Breast epithelium (tissue), 3 donors: ENCODE measurements at regions not wholly inside any gene's neighbourhood (a gene's known extent, or its start where the extent isn't known, plus 50 kb on each side); places are given as distances from the start of the nearest gene placed in this dataset.

ENCODE experiments used
- POLR2A ChIP-seq: fragments of 450-650 bp; IDR thresholded peaks from one replicate; pipeline ENCODE4 v1.6.1; 2016; ENCODE audit warnings: antibody characterized with exemption, mild to moderate bottlenecking, moderate library complexity
- POLR2AphosphoS5 ChIP-seq, 3 donors: sonication (generic); formaldehyde crosslinking; IDR thresholded peaks; one replicate each; pipeline ENCODE4 v1.6.1; 2017; ENCODE audit warnings: antibody characterized with exemption in 3 of 3
- TF ChIP-seq, protein P1 (sequence below), 3 donors: fragments of 450-650 bp; IDR thresholded peaks; one replicate each; pipeline ENCODE4 v1.5.1; 2016 to 2017; ENCODE audit warnings: antibody characterized with exemption in 3 of 3, mild to moderate bottlenecking in 3 of 3, moderate library complexity in 3 of 3

DNA sequence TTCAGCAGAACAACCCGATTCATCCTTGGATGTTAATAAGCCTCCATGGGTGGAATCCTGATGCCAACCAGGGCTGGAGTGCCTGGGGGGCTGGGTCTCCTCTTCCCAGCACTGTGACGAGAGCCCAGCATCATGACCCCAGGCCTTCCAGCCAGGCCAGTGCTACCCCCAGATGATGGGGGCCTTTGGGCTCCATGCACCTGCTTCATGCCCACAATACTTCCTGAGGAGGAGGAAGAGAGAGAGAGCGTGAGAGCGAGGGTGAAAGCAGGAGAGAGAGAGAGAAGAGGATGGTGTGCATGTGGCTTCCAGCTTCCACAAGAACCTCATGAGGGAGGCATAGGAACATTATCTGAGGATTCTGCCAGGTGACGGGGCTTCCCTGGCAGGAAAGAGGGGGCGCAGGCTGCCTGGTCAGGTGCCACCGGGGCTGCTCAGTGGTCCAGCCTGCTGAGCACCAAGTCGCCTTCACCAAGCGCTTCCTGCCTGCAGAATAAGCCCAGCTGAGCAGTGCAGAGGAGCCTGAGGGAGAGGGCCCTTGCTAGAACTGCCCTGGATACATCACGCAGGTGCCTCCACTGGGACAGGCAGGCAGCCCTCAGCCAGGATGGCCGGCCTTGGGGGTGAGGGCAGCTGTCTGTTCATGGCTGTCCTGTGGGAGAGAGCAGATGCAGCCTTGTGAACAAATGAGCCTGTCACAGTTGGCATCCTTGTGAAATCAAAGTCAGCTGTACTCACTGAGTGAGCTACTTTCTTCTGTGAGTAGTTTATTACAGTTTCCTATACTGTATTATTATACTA lies 243.3 kb upstream of the B3GAT1 start:
- TF ChIP-seq, protein P1, sequence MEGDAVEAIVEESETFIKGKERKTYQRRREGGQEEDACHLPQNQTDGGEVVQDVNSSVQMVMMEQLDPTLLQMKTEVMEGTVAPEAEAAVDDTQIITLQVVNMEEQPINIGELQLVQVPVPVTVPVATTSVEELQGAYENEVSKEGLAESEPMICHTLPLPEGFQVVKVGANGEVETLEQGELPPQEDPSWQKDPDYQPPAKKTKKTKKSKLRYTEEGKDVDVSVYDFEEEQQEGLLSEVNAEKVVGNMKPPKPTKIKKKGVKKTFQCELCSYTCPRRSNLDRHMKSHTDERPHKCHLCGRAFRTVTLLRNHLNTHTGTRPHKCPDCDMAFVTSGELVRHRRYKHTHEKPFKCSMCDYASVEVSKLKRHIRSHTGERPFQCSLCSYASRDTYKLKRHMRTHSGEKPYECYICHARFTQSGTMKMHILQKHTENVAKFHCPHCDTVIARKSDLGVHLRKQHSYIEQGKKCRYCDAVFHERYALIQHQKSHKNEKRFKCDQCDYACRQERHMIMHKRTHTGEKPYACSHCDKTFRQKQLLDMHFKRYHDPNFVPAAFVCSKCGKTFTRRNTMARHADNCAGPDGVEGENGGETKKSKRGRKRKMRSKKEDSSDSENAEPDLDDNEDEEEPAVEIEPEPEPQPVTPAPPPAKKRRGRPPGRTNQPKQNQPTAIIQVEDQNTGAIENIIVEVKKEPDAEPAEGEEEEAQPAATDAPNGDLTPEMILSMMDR (IDR thresholded peaks at IDR 0.05), result no peak
- TF ChIP-seq POLR2AphosphoS5 (IDR thresholded peaks at IDR 0.05) (no peak), POLR2A (no peak)
